Cardiac fibroblast (primary cell): ENCODE measurements at regions not wholly inside any gene's neighbourhood (a gene's known extent, or its start where the extent isn't known, plus 50 kb on each side); places are given as distances from the start of the nearest gene placed in this dataset.

ENCODE experiments used
- DNase-seq, 2 donors: peaks; one replicate each; pipeline versions ENCODE4 v3.0.0 to v3.0.0-alpha.2; 2010; ENCODE audit warnings: low read depth in 2 of 2
- H3K4me3 ChIP-seq, 2 donors: replicated peaks in 1 of 2; 1 replicate in 1 of 2; 2 replicates in 1 of 2; pipeline ENCODE4 v1.5.1; 2011; ENCODE audit warnings: low read depth in 2 of 2, low read length in 2 of 2, mild to moderate bottlenecking in 2 of 2, moderate library complexity in 1 of 2
- TF ChIP-seq, protein P1 (sequence below): IDR thresholded peaks from one replicate; pipeline ENCODE4 v1.5.1; 2011; ENCODE audit warnings: low read depth, mild to moderate bottlenecking, low read length, inconsistent platforms

DNA sequence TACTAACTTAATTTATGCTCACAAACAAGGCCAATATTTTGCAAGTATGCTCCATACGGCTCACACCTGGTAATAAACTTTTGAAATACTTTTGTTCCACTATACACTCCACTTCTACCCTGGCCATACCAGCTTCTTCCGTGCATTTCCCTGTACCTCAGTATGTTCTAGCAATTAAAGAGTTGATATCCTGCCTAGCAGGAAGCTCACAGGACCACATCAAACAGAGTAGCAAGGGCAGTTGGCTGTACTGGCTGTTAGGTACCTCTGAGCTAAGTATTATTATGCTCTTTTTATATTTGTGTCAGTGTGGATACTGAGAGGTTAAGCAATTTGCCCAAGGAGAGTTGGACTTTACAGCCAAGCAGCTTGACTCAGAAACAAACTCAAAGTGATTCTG lies 257.7 kb downstream of the SLITRK6 start:
- no peak overlapping the region for H3K4me3 ChIP-seq
- DNase-seq = no peak
- TF ChIP-seq, protein P1, sequence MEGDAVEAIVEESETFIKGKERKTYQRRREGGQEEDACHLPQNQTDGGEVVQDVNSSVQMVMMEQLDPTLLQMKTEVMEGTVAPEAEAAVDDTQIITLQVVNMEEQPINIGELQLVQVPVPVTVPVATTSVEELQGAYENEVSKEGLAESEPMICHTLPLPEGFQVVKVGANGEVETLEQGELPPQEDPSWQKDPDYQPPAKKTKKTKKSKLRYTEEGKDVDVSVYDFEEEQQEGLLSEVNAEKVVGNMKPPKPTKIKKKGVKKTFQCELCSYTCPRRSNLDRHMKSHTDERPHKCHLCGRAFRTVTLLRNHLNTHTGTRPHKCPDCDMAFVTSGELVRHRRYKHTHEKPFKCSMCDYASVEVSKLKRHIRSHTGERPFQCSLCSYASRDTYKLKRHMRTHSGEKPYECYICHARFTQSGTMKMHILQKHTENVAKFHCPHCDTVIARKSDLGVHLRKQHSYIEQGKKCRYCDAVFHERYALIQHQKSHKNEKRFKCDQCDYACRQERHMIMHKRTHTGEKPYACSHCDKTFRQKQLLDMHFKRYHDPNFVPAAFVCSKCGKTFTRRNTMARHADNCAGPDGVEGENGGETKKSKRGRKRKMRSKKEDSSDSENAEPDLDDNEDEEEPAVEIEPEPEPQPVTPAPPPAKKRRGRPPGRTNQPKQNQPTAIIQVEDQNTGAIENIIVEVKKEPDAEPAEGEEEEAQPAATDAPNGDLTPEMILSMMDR = no peak

DNA sequence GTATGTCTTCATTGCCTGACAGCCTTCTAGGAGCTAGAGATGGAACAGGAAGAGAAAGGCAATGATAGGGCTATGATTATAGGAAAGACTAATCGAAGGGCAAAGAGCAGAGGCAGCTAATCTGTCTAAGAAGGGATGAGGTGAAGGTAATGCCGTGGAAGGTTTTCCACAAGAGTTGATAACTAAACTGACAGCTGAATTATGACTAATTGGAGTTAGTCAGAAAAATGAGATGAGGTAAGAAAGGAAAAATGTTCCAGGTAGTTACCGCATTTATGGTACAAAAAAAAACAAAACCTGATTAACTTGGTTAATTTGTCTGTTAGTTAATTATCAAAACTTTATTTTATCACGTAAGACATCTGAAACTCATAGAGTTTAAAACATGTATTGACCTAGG lies 260.3 kb downstream of the SLITRK6 start:
- no peak overlapping the region for H3K4me3 ChIP-seq
- no peak for DNase-seq
- TF ChIP-seq, protein P1 = no peak

DNA sequence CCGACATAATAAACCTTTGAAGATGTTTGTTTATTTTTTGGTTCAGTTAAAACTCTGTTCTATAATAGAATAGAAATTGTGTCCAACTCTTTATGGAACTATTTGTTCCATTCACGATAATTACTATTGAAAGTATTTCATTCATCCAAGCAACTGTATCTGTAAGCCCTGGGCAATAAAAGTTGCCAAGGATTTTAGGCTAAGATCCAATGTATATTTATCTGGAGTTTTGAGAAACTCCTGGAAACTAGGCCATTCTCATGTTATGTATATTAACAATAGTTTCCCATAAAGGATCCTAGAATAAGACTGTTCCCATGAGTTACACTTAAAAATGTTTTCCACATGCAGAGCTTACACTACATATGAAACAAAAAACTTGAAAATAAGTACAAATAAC lies 261.6 kb downstream of the SLITRK6 start:
- H3K4me3 ChIP-seq = no peak overlapping the region
- DNase-seq = no peak
- TF ChIP-seq, protein P1 = no peak

DNA sequence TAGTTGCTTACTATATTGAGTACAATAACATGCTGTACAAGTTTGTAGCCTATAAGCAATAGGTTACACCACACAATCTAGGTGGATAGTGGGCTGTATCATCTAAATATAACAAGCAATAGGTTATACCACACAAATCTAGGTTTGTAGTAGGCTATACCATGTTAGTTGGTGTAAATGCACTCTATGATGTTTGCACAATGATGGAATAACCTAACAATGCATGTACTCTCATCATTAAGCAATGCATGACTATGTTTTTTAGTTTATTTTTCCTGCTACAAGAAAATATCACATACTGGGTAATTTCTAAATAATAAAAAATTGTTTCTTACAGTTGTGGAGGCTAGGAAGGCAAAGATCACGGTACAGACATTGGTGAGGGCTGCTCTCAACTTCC lies 262.5 kb downstream of the SLITRK6 start:
- H3K4me3 ChIP-seq = no peak overlapping the region
- no peak for DNase-seq
- TF ChIP-seq, protein P1 = no peak

DNA sequence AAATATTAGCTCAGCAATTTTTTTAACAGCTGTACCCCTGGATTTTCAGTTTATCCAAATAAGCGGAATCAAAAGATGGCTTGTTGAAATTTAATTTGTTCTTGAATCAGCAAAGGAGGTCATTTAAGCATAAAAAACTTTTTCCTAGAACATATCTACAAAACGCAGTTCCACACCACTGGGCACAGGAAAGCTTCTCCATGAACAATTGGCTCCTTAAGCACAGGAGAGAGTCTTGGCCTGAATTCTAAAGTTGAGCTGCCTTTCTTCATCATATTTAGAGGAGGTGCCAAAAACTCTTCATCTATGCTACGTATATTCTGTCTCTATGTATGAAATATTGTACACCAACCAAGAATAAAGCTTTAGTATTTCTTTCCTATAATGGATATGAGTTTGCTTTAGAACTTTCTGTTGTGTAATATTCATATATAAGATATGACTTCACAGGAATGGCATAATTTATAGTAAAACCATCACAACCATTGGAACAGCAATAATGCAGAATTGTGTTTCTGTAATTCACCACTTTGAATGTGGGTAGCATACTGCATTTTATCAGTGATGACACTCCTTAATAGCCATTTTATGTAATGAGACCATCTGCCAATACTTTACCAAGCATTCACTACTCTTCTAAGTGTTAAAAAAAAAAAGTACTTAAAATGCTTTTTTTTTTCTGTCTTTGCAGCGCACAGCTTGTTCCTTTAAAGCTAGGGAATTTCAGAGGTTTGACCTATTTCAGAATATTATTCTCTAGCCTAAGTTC lies 263.7 kb downstream of the SLITRK6 start:
- TF ChIP-seq, protein P1 = no peak
- no peak overlapping the region for H3K4me3 ChIP-seq
- no peak for DNase-seq

DNA sequence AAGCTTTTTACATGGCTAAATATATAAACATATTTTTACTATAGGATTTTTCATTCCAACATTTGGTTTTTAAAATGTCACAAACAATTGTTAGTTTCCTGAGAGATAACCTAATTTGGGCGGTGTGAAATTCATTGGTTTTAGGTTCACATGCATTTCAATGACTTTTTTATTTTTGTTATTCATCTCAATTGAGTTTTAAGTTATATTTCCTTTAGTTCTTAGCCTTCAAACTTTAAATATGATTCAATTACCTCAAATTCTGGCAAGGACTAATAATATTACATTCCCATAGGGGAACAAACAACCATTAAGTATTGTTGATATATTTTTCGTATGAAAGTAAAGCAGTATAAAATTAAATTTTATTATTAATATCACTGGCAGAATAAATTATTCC lies 265.3 kb downstream of the SLITRK6 start:
- no peak overlapping the region for H3K4me3 ChIP-seq
- TF ChIP-seq, protein P1 = no peak
- no peak for DNase-seq

DNA sequence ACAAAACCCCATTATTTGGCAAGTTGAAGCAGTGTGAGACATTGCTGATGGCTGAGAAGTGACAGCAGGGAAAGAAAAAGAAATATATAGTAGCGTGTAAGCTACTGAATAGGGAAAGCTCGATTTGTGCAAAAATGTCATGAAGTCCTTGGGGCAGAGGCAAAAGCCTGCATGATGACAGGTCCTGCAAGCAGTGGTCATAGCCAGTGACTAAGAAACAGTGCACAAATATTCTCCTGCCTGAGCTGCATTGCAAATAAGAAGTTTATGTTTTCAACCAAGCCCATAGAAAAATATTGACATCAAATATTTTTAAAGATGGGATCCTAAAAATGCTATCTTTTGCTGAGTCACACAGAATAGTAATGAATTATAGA lies 270.0 kb downstream of the SLITRK6 start:
- no peak for DNase-seq
- no peak overlapping the region for H3K4me3 ChIP-seq
- TF ChIP-seq, protein P1 = no peak
